CD4-positive, CD25-positive, alpha-beta regulatory T cell (primary cell): ENCODE measurements at regions not wholly inside any gene's neighbourhood (a gene's known extent, or its start where the extent isn't known, plus 50 kb on each side); places are given as distances from the start of the nearest gene placed in this dataset.
"Not testable (repeated sequence)": the region's sequence is repeated elsewhere in the genome, so short reads cannot be mapped to it uniquely, and the experiment has no call there.

Experiments used
- ATAC-seq, 2 donors: fragments of 150-1000 bp; cut with Tn5 transposase; one replicate each; pipeline ENCODE4 v1.10.0; 2021; ENCODE audit warnings: low read depth in 2 of 2, moderate number of reproducible peaks in 2 of 2, moderate library complexity in 1 of 2
- DNase-seq, 3 donors: peaks; one replicate each; pipeline versions ENCODE4 v3.0.0 to v3.0.0-alpha.2; 2012 to 2022; ENCODE audit warnings: mixed read lengths in 1 of 3
- H3K27ac ChIP-seq: one replicate; pipeline ENCODE4 v1.7.0; 2013; ENCODE audit warnings: mild to moderate bottlenecking, low read length; ENCODE audit not compliant: insufficient read depth, poor library complexity, severe bottlenecking
- H3K27me3 ChIP-seq: one replicate; pipeline ENCODE4 v1.7.0; 2013; ENCODE audit warnings: low read length; ENCODE audit not compliant: control insufficient read depth, insufficient read depth
- H3K36me3 ChIP-seq: one replicate; pipeline ENCODE4 v1.7.0; 2013; ENCODE audit warnings: mild to moderate bottlenecking, low read length, moderate library complexity; ENCODE audit not compliant: control insufficient read depth, insufficient read depth
- H3K4me1 ChIP-seq: 2 replicates; pipeline ENCODE4 v1.7.0; 2013; ENCODE audit warnings: mild to moderate bottlenecking, low read length; ENCODE audit not compliant: insufficient read depth, control insufficient read depth, poor library complexity, severe bottlenecking
- H3K4me3 ChIP-seq: one replicate; pipeline ENCODE4 v1.7.0; 2013; ENCODE audit warnings: low read depth, mild to moderate bottlenecking, low read length, moderate library complexity
- H3K9me3 ChIP-seq, 2 experiments: 1 replicate in 1 of 2; 2 replicates in 1 of 2; pipeline ENCODE4 v1.7.0; 2013; ENCODE audit warnings: low read length in 2 of 2, mild to moderate bottlenecking in 1 of 2, moderate library complexity in 1 of 2; ENCODE audit not compliant: control insufficient read depth in 2 of 2
- H3K27ac Mint-ChIP-seq, 3 donors: one replicate each; pipeline ENCODE4 v1.8.0; 2020 to 2022; ENCODE audit warnings: mild to moderate bottlenecking in 3 of 3, mixed read lengths in 3 of 3, moderate library complexity in 2 of 3
- H3K27me3 Mint-ChIP-seq: one replicate; pipeline ENCODE4 v1.8.0; 2022; ENCODE audit warnings: mild to moderate bottlenecking, mixed read lengths
- H3K36me3 Mint-ChIP-seq: one replicate; pipeline ENCODE4 v1.8.0; 2020; ENCODE audit warnings: mixed read lengths
- H3K4me1 Mint-ChIP-seq, 4 donors: one replicate each; pipeline ENCODE4 v1.8.0; 2020 to 2022; ENCODE audit warnings: mixed read lengths in 4 of 4, mild to moderate bottlenecking in 1 of 4
- H3K4me3 Mint-ChIP-seq, 4 donors: one replicate each; pipeline ENCODE4 v1.8.0; 2020 to 2022; ENCODE audit warnings: mild to moderate bottlenecking in 4 of 4, mixed read lengths in 4 of 4, moderate library complexity in 3 of 4
- H3K9me3 Mint-ChIP-seq, 7 donors: one replicate each; pipeline ENCODE4 v1.8.0; 2020 to 2022; ENCODE audit warnings: mixed read lengths in 7 of 7, mild to moderate bottlenecking in 3 of 7, moderate library complexity in 2 of 7

- no peak overlapping the region for H3K27ac Mint-ChIP-seq
- H3K4me3 ChIP-seq, result no peak overlapping the region
- no peaks in the 10 kb centered on the region for H3K4me1 ChIP-seq
- no peaks in the 10 kb centered on the region for H3K27me3 ChIP-seq
- no peaks in the 10 kb centered on the region for H3K9me3 ChIP-seq
- no peaks in the 10 kb centered on the region for H3K36me3 Mint-ChIP-seq
- DNase-seq (no peak), ATAC-seq (no peak)
- peaks cover 0 to 3% (median 0%) of the 10 kb centered on the region in 7 donors for H3K9me3 Mint-ChIP-seq
- H3K27me3 Mint-ChIP-seq, result no peaks in the 10 kb centered on the region
- no peak overlapping the region for H3K27ac ChIP-seq
- H3K4me1 Mint-ChIP-seq, result no peaks in the 10 kb centered on the region
- H3K36me3 ChIP-seq, result no peaks in the 10 kb centered on the region
- H3K4me3 Mint-ChIP-seq, result no peak overlapping the region
Observed at GRCh38 chr10:25753776-25754175, 180.3 kb upstream of the MYO3A start.

- not testable (repeated sequence) for H3K4me1 Mint-ChIP-seq, H3K36me3 ChIP-seq, H3K9me3 ChIP-seq, H3K4me3 ChIP-seq, H3K27me3 Mint-ChIP-seq, H3K27ac ChIP-seq, ATAC-seq, H3K9me3 Mint-ChIP-seq, H3K27ac Mint-ChIP-seq, H3K36me3 Mint-ChIP-seq, DNase-seq, H3K4me3 Mint-ChIP-seq, H3K27me3 ChIP-seq, H3K4me1 ChIP-seq
Observed at GRCh38 chr10:25755874-25756273, 178.2 kb upstream of the MYO3A start.

- H3K27me3 Mint-ChIP-seq, result no peaks in the 10 kb centered on the region
Observed at GRCh38 chr10:25756784-25757183, 177.2 kb upstream of the MYO3A start.

GRCh38 chr10:25758041-25758457 lies 176.0 kb upstream of the MYO3A start:
- ATAC-seq (no peak), DNase-seq (peak in 1 of 3 donors; percentile 15)
- Histone ChIP-seq H3K36me3 (no peaks in the 10 kb centered on the region), H3K27ac (no peak overlapping the region), H3K9me3 (no peaks in the 10 kb centered on the region), H3K4me1 (no peaks in the 10 kb centered on the region), H3K27me3 (no peaks in the 10 kb centered on the region), H3K4me3 (no peak overlapping the region)
- Mint-ChIP-seq H3K4me1 (no peaks in the 10 kb centered on the region), H3K4me3 (no peak overlapping the region), H3K9me3 (peaks cover 0 to 2% (median 0%) of the 10 kb centered on the region in 7 donors), H3K27ac (no peak overlapping the region), H3K36me3 (no peaks in the 10 kb centered on the region), H3K27me3 (no peaks in the 10 kb centered on the region)

More at GRCh38 chr10:25756784-25757183, 177.2 kb upstream of the MYO3A start:
- H3K9me3 ChIP-seq, result no peaks in the 10 kb centered on the region
- H3K9me3 Mint-ChIP-seq, result peaks cover 0 to 2% (median 0%) of the 10 kb centered on the region in 7 donors
- ATAC-seq (no peak), DNase-seq (no peak)
- no peaks in the 10 kb centered on the region for H3K36me3 Mint-ChIP-seq
- no peak overlapping the region for H3K4me3 Mint-ChIP-seq
- H3K36me3 ChIP-seq, result no peaks in the 10 kb centered on the region
- no peak overlapping the region for H3K27ac ChIP-seq
- H3K4me1 Mint-ChIP-seq, result no peaks in the 10 kb centered on the region
- H3K4me1 ChIP-seq, result no peaks in the 10 kb centered on the region
- H3K27ac Mint-ChIP-seq, result no peak overlapping the region
- H3K4me3 ChIP-seq, result no peak overlapping the region
- H3K27me3 ChIP-seq, result no peaks in the 10 kb centered on the region

GRCh38 chr10:25758511-25758910 lies 175.5 kb upstream of the MYO3A start:
- Mint-ChIP-seq H3K27ac (no peak overlapping the region), H3K9me3 (peaks cover 0 to 2% (median 0%) of the 10 kb centered on the region in 7 donors), H3K4me1 (no peaks in the 10 kb centered on the region), H3K4me3 (no peak overlapping the region), H3K27me3 (no peaks in the 10 kb centered on the region), H3K36me3 (no peaks in the 10 kb centered on the region)
- Histone ChIP-seq H3K9me3 (no peaks in the 10 kb centered on the region), H3K27ac (no peak overlapping the region), H3K27me3 (no peaks in the 10 kb centered on the region), H3K36me3 (no peaks in the 10 kb centered on the region), H3K4me3 (no peak overlapping the region), H3K4me1 (no peaks in the 10 kb centered on the region)
- DNase-seq (no peak), ATAC-seq (no peak)

GRCh38 chr10:25761937-25762336 lies 172.1 kb upstream of the MYO3A start:
- Histone ChIP-seq H3K9me3 (no peaks in the 10 kb centered on the region), H3K27me3 (no peaks in the 10 kb centered on the region), H3K27ac (no peak overlapping the region), H3K36me3 (no peaks in the 10 kb centered on the region), H3K4me1 (no peaks in the 10 kb centered on the region), H3K4me3 (no peak overlapping the region)
- no peak overlapping the region for H3K4me3 Mint-ChIP-seq
- no peaks in the 10 kb centered on the region for H3K9me3 Mint-ChIP-seq
- DNase-seq (no peak), ATAC-seq (no peak)
- no peak overlapping the region for H3K27ac Mint-ChIP-seq
- no peaks in the 10 kb centered on the region for H3K27me3 Mint-ChIP-seq
- peaks cover 0 to 1% (median 0%) of the 10 kb centered on the region in 4 donors for H3K4me1 Mint-ChIP-seq
- H3K36me3 Mint-ChIP-seq, result no peaks in the 10 kb centered on the region

GRCh38 chr10:25766213-25766612 lies 167.8 kb upstream of the MYO3A start:
- DNase-seq (no peak), ATAC-seq (no peak)
- Histone ChIP-seq H3K27ac (no peak overlapping the region), H3K4me1 (no peaks in the 10 kb centered on the region), H3K27me3 (no peaks in the 10 kb centered on the region), H3K36me3 (no peaks in the 10 kb centered on the region), H3K4me3 (no peak overlapping the region), H3K9me3 (no peaks in the 10 kb centered on the region)
- H3K4me3 Mint-ChIP-seq, result no peak overlapping the region
- H3K27me3 Mint-ChIP-seq, result no peaks in the 10 kb centered on the region
- H3K9me3 Mint-ChIP-seq, result no peaks in the 10 kb centered on the region
- H3K27ac Mint-ChIP-seq, result no peak overlapping the region
- H3K4me1 Mint-ChIP-seq, result peaks cover 0 to 2% (median 0%) of the 10 kb centered on the region in 4 donors
- H3K36me3 Mint-ChIP-seq, result no peaks in the 10 kb centered on the region

- Histone ChIP-seq H3K36me3 (no peaks in the 10 kb centered on the region), H3K9me3 (no peaks in the 10 kb centered on the region), H3K4me1 (no peaks in the 10 kb centered on the region), H3K27ac (no peak overlapping the region), H3K4me3 (no peak overlapping the region), H3K27me3 (no peaks in the 10 kb centered on the region)
- no peaks in the 10 kb centered on the region for H3K36me3 Mint-ChIP-seq
- no peak overlapping the region for H3K4me3 Mint-ChIP-seq
- no peak for DNase-seq
- peaks cover 0 to 2% (median 0%) of the 10 kb centered on the region in 4 donors for H3K4me1 Mint-ChIP-seq
- no peaks in the 10 kb centered on the region for H3K27me3 Mint-ChIP-seq
- H3K27ac Mint-ChIP-seq, result no peak overlapping the region
- no peak for ATAC-seq
- no peaks in the 10 kb centered on the region for H3K9me3 Mint-ChIP-seq
Observed at GRCh38 chr10:25766687-25767221, 167.3 kb upstream of the MYO3A start.
